Stomach (tissue), 4 donors: ENCODE measurements at regions not wholly inside any gene's neighbourhood (a gene's known extent, or its start where the extent isn't known, plus 50 kb on each side); places are given as distances from the start of the nearest gene placed in this dataset.

Source experiments
- POLR2A ChIP-seq, 4 donors: fragments of 450-650 bp; IDR thresholded peaks; one replicate each; pipeline ENCODE4 v1.6.1; 2016; ENCODE audit warnings: antibody characterized with exemption in 4 of 4, control low read depth in 2 of 4, mild to moderate bottlenecking in 1 of 4, moderate library complexity in 1 of 4
- TF ChIP-seq, protein P1 (sequence below), 7 experiments: fragments of 450-650 bp in 4 of 7; fragments of 200-600 bp in 3 of 7; sonication (generic) in 3 of 7; IDR thresholded peaks; one replicate each; pipeline ENCODE4 v1.5.1; 2016 to 2019; ENCODE audit warnings: antibody characterized with exemption in 7 of 7, control low read depth in 2 of 7, mild to moderate bottlenecking in 1 of 7

DNA sequence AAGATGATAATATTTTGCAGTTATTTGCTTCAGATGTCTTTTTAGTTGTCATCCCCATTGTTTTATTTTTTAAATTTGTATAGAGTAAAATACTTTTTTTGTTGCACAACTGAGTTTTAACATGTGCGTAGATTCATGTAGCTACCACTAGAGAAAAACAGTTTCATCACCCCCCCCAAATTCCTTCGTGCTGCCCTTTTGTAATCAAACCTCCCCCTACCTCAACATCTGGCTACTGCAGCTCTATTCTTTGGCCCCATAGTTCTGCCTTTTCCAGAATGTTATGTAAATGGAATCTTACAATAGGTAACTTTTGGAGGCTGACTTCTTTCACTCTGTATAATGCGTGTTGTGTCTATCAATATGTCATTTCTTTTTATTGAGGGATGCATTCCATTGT, 232.0 kb upstream of the RASGRP1 start:
- no peak for TF ChIP-seq POLR2A (IDR thresholded peaks at IDR 0.05)
- TF ChIP-seq, protein P1, sequence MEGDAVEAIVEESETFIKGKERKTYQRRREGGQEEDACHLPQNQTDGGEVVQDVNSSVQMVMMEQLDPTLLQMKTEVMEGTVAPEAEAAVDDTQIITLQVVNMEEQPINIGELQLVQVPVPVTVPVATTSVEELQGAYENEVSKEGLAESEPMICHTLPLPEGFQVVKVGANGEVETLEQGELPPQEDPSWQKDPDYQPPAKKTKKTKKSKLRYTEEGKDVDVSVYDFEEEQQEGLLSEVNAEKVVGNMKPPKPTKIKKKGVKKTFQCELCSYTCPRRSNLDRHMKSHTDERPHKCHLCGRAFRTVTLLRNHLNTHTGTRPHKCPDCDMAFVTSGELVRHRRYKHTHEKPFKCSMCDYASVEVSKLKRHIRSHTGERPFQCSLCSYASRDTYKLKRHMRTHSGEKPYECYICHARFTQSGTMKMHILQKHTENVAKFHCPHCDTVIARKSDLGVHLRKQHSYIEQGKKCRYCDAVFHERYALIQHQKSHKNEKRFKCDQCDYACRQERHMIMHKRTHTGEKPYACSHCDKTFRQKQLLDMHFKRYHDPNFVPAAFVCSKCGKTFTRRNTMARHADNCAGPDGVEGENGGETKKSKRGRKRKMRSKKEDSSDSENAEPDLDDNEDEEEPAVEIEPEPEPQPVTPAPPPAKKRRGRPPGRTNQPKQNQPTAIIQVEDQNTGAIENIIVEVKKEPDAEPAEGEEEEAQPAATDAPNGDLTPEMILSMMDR (IDR thresholded peaks at IDR 0.05) = no peak
